HL-60 (cell line): ENCODE measurements at regions not wholly inside any gene's neighbourhood (a gene's known extent, or its start where the extent isn't known, plus 50 kb on each side); places are given as distances from the start of the nearest gene placed in this dataset.
A peak's percentile ranks its signal among the peaks of the same experiment; 100 is the strongest.
"Not testable (repeated sequence)": the region's sequence is repeated elsewhere in the genome, so short reads cannot be mapped to it uniquely, and the experiment has no call there.

Experiments used
- DNase-seq, 2 experiments: peaks; one replicate each; pipeline ENCODE4 v3.0.0-alpha.2; 2010 to 2020; ENCODE audit warnings: low read depth in 1 of 2, low spot score in 1 of 2
- H3K27ac ChIP-seq: fragments of 250-450 bp; sonication (Bioruptor Pico); replicated peaks from 2 replicates; pipeline ENCODE4 v1.5.1; 2020; ENCODE audit warnings: mild to moderate bottlenecking, moderate library complexity
- H3K27me3 ChIP-seq: fragments of 250-450 bp; sonication (Bioruptor Pico); 2 replicates; pipeline ENCODE4 v1.5.1; 2021; ENCODE audit warnings: mild to moderate bottlenecking, moderate library complexity; ENCODE audit not compliant: insufficient read depth, poor library complexity, severe bottlenecking
- H3K4me3 ChIP-seq: replicated peaks from 2 replicates; pipeline ENCODE4 v1.5.1; 2011; ENCODE audit warnings: mild to moderate bottlenecking, control low read depth, low read length; ENCODE audit not compliant: insufficient read depth
- CTCF ChIP-seq: IDR thresholded peaks from one replicate; pipeline ENCODE4 v1.5.1; 2011; ENCODE audit warnings: low read length, control low read depth, inconsistent platforms; ENCODE audit not compliant: insufficient read depth
- GABPA ChIP-seq: IDR thresholded peaks from 2 replicates; pipeline ENCODE4 v1.6.1; 2012; ENCODE audit warnings: low read depth
- POLR2AphosphoS5 ChIP-seq: IDR thresholded peaks from 2 replicates; pipeline ENCODE4 v1.6.1; 2012; ENCODE audit warnings: low read depth
- REST ChIP-seq: IDR thresholded peaks from 2 replicates; pipeline ENCODE4 v1.6.1; 2012; ENCODE audit warnings: low read depth; ENCODE audit not compliant: insufficient replicate concordance
- SPI1 ChIP-seq: IDR thresholded peaks from 2 replicates; pipeline ENCODE4 v1.6.1; 2012; ENCODE audit warnings: low read depth, mild to moderate bottlenecking, borderline replicate concordance

DNA sequence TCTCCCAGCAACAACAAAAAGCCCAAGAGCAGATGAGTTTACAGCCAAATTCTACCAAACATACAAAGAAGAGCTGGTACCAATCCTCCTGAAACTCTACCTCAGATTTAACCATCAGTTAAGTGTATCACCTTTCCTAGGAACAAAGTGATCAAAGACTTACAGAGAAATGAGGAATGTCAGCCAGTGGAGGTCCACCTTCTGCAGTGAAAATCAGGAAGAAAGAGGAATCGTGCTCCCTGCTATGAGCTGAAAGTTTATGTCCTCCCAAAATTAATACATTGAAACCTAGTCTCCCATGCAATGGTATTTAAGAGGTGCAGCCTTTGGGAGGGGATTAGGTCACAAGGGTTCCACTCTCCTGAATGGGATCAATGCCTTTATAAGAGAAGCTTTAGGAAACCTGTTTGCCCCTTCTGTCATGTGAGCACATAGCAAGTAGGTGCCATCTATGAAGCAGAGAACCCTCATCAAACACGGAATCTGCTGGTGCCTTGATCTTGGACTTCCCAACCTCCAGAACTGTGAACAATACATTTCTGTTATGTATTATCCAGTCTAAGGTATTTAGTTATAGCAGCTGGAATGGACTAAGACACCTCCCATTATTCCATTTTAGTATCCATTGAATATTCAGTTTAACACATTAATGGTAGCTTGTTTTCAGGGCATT is 139.0 kb upstream of the FZD8 start:
- Histone ChIP-seq H3K27ac (no peak overlapping the region), H3K4me3 (no peak overlapping the region), H3K27me3 (no peaks in the 10 kb centered on the region)
- TF ChIP-seq POLR2AphosphoS5 (no peak), SPI1 (no peak), CTCF (no peak)
- DNase-seq = no peak

DNA sequence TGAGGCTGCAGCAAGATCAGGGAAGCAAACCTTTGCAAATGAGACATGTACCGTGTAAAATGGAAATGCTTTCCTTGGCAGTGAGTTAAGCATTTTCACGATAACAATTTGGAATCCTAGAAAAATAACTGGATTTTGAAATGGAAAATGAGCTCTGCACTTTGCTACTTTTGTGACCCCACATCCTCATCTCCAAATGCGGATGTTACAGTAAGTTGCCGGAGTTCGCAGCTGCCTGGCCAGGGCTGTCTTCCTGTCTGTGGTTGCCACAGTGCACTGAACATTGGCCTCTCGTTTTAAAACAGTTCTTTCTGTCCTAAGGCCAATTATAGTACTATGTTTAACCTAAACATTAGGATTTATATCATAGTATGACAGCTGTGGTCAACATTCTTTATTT is 136.2 kb upstream of the FZD8 start:
- no peaks in the 10 kb centered on the region for H3K27me3 ChIP-seq
- TF ChIP-seq POLR2AphosphoS5 (no peak), REST (no peak), SPI1 (no peak), GABPA (no peak), CTCF (no peak)
- no peak overlapping the region for H3K27ac ChIP-seq
- H3K4me3 ChIP-seq = no peak overlapping the region
- DNase-seq = peak in 1 of 2 experiments; percentile 17

DNA sequence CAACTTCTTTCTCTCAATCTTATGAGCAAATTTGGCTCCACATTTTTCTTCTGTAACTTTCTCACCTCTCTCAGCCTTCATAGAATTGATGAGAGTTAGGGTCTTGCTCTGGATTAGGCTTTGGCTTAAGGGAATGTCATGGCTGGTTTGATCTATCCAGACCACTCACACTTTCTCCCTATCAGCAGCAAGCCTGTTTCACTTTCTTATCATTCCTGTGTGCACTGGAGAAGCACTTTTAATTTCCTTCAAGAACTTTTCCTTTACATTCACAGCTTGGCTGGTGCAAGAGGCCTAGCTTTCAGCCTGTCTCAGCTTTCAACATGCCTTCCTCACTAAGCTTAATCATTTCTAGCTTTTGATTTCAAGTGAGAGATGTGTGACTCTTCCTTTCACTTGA is 134.5 kb upstream of the FZD8 start:
- H3K27me3 ChIP-seq, H3K4me3 ChIP-seq, DNase-seq, H3K27ac ChIP-seq: not testable (repeated sequence)

- TF ChIP-seq REST (no peak), CTCF (no peak), POLR2AphosphoS5 (no peak), GABPA (no peak), SPI1 (no peak)
- no peak overlapping the region for H3K4me3 ChIP-seq
- DNase-seq = no peak
- H3K27ac ChIP-seq = no peak overlapping the region
- no peaks in the 10 kb centered on the region for H3K27me3 ChIP-seq
Measured at GRCh38 chr10:35774109-35774508, 132.0 kb upstream of the FZD8 start.
